ENCODE measurements at regions not wholly inside any gene's neighbourhood (a gene's known extent, or its start where the extent isn't known, plus 50 kb on each side); places are given as distances from the start of the nearest gene placed in this dataset.

GRCh38 chr2:51880153-51880552, 848.2 kb upstream of the NRXN1 start:
- no peaks in the 10 kb centered on the region for H3K36me3 ChIP-seq (ENCODE audit: insufficient read depth)
- no peaks in the 10 kb centered on the region for H3K79me2 ChIP-seq (replicated peaks; ENCODE audit: insufficient read depth)
- Mint-ChIP-seq H3K36me3 (ENCODE audit: low read depth) (peaks cover 7% of the 10 kb centered on the region; the same call in 2 of the 3 replicates), H3K27me3 (ENCODE audit: insufficient read depth, low read depth, poor library complexity) (no peaks in the 10 kb centered on the region), H3K4me3 (no peak overlapping the region), H3K4me1 (no peaks in the 10 kb centered on the region), H3K9me3 (peaks cover 15% of the 10 kb centered on the region; the same call in 2 of the 3 replicates), H3K27ac (no peak overlapping the region)
- H3K9me2 ChIP-seq (ENCODE audit: insufficient read depth), result peaks cover 6% of the 10 kb centered on the region; the same call in 1 of the 2 replicates
- H3F3A ChIP-seq (replicated peaks; ENCODE audit: low read depth), result no peaks in the 10 kb centered on the region
- no peak overlapping the region for H3K4me3 ChIP-seq
- no peak for DNase-seq (ENCODE audit: low spot score)
- no peak overlapping the region for H3K4me2 ChIP-seq
- H2AFZ ChIP-seq, result no peak overlapping the region
- H4K20me1 ChIP-seq (replicated peaks; ENCODE audit: insufficient read depth), result no peaks in the 10 kb centered on the region
- H3K27ac ChIP-seq (ENCODE audit: low read depth), result no peak overlapping the region
- TF ChIP-seq CTCF (conservative IDR thresholded peaks at IDR 0.05; ENCODE audit: low read depth in 2 of 2) (no peak), REST (IDR thresholded peaks at IDR 0.05; ENCODE audit: unreplicated experiment) (no peak), EZH2 (IDR thresholded peaks at IDR 0.05; ENCODE audit: low read depth, unreplicated experiment) (no peak), ZNF114 (CRISPR knock-in tag; IDR thresholded peaks at IDR 0.05) (no peak), JUNB (IDR thresholded peaks at IDR 0.05; ENCODE audit: unreplicated experiment) (no peak), POLR2AphosphoS5 (IDR thresholded peaks at IDR 0.05; ENCODE audit: low read depth) (no peak), CREB1 (CRISPR knock-in tag; IDR thresholded peaks at IDR 0.05; ENCODE audit: low read depth) (no peak), NANOG (IDR thresholded peaks at IDR 0.05; ENCODE audit: borderline replicate concordance) (no peak), ZNF462 (CRISPR knock-in tag; IDR thresholded peaks at IDR 0.05) (no peak)
- ATAC-seq, result no peak
- H3K27me3 ChIP-seq (ENCODE audit: insufficient read depth), result no peaks in the 10 kb centered on the region
- H3K4me1 ChIP-seq (ENCODE audit: insufficient read depth), result no peaks in the 10 kb centered on the region

Measured in GM23338 (cell line).